SK-N-MC (cell line): ENCODE measurements at regions not wholly inside any gene's neighbourhood (a gene's known extent, or its start where the extent isn't known, plus 50 kb on each side); places are given as distances from the start of the nearest gene placed in this dataset.

Experiments used
- DNase-seq: peaks from one replicate; pipeline ENCODE4 v3.0.0-alpha.2; 2011; ENCODE audit warnings: low read depth, low spot score
- H3K27ac ChIP-seq: fragments of 200-600 bp; sonication (generic); 2 replicates; pipeline ENCODE4 v1.5.1; 2016; ENCODE audit warnings: mixed run types
- H3K36me3 ChIP-seq: fragments of 200-600 bp; sonication (generic); 2 replicates; pipeline ENCODE4 v1.6.1; 2017; ENCODE audit warnings: antibody characterized with exemption, low read length, mixed read lengths; ENCODE audit not compliant: insufficient read depth
- H3K4me3 ChIP-seq: fragments of 200-600 bp; sonication (generic); 2 replicates; pipeline ENCODE4 v1.5.1; 2016
- H3K9ac ChIP-seq: fragments of 200-600 bp; sonication (generic); 2 replicates; pipeline ENCODE4 v1.8.0; 2017; ENCODE audit warnings: mixed run types, mixed read lengths; ENCODE audit not compliant: insufficient read length
- H3K9me3 ChIP-seq: fragments of 200-600 bp; sonication (generic); 2 replicates; pipeline ENCODE4 v1.6.1; 2017; ENCODE audit warnings: low read depth, mild to moderate bottlenecking, antibody characterized with exemption, low read length, moderate library complexity, mixed read lengths
- EZH2 ChIP-seq: fragments of 200-600 bp; sonication (generic); IDR thresholded peaks from one replicate; pipeline ENCODE4 v1.6.1; 2017; ENCODE audit warnings: antibody characterized with exemption
- FOXP2 ChIP-seq: optimal IDR thresholded peaks from 2 replicates; pipeline ENCODE3; 2011; ENCODE audit warnings: mild to moderate bottlenecking, moderate library complexity; ENCODE audit not compliant: insufficient read depth; ENCODE audit errors: extremely low read length, control extremely low read depth
- POLR2AphosphoS5 ChIP-seq: IDR thresholded peaks from 2 replicates; pipeline ENCODE4 v1.6.1; 2012; ENCODE audit warnings: mild to moderate bottlenecking, low read depth, low read length, borderline replicate concordance

DNA sequence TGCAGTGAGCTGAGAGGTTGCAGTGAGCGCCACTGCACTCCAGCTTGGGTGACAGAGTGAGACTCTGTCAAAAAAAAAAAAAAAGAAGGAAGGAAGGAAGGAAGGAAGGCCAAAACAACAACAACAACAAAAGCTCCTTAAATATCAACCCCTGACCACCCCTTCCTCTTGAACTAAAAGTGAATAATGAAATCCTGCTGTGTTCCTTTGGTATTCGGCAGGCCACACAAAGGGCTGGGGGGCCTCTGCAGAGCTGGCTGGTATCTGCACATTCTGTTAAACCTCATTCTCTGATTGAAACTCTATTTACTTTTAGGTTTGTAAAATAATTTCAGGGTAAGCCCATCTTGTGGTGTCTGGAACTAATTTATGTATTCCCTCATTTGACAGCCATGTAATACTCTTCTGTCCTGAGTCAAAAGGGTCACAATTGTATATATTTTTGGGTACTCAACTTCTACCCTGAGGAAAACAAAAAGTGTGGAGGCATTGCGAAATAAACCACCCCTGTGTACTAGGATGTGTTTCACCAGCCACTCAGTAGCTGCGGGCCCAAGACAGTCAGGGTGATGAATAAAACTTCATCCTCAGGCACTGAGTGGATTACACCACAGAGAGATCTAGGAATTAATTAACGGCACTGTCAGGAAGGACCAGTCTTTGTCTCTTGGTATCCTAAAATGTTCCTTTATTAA is 446.4 kb upstream of the PFKP start:
- no peak overlapping the region for H3K4me3 ChIP-seq
- peak overlapping the region; percentile 50; the same call in 1 of the 2 replicates for H3K27ac ChIP-seq
- no peaks in the 10 kb centered on the region for H3K36me3 ChIP-seq
- DNase-seq: no peak
- TF ChIP-seq POLR2AphosphoS5 (no peak), EZH2 (no peak)
- H3K9me3 ChIP-seq: no peaks in the 10 kb centered on the region
- no peak overlapping the region for H3K9ac ChIP-seq

DNA sequence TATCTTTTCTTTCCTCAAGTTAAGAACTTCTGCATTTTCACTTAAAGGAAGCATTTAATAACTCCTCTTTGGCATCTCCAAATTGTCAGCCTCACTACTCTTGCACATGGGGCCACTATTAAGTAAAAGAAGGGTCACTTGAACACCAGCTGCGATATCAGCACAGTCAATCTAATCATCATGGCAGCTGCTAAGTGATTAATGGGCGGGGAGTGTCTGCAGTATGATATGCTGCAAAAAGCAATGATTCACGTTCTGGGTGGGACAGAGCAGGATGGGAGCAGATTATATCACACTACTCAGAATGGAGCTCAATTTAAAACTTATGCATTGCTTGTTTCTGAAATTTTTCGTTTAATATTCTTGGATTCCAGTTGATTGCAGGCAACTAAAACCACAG is 447.4 kb upstream of the PFKP start:
- Histone ChIP-seq H3K4me3 (no peak overlapping the region), H3K9ac (no peak overlapping the region), H3K27ac (no peak overlapping the region), H3K36me3 (no peaks in the 10 kb centered on the region), H3K9me3 (no peaks in the 10 kb centered on the region)
- DNase-seq: no peak
- TF ChIP-seq POLR2AphosphoS5: no peak
- TF ChIP-seq FOXP2: no peak
- no peak for TF ChIP-seq EZH2

DNA sequence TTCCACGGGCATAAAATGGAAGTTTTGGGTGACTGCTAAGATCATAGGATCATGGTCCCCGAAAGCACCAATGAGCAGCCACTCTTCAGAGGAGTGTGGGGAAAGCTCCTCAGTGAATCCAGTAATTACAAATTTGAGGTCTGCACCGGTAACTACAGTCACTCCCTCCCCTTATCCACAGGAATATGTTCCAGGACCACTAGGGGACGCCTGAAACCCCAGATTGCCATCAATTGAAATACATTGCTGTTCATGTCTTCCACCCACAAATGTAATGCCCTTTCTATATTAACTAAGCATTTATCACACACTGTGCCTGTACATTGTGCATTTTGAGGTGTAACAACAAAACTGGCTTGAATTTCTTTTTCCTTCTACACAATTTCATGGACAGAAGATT is 447.9 kb upstream of the PFKP start:
- Histone ChIP-seq H3K4me3 (no peak overlapping the region), H3K27ac (no peak overlapping the region), H3K9ac (no peak overlapping the region), H3K36me3 (no peaks in the 10 kb centered on the region), H3K9me3 (no peaks in the 10 kb centered on the region)
- TF ChIP-seq FOXP2 (no peak), POLR2AphosphoS5 (no peak), EZH2 (no peak)
- no peak for DNase-seq

DNA sequence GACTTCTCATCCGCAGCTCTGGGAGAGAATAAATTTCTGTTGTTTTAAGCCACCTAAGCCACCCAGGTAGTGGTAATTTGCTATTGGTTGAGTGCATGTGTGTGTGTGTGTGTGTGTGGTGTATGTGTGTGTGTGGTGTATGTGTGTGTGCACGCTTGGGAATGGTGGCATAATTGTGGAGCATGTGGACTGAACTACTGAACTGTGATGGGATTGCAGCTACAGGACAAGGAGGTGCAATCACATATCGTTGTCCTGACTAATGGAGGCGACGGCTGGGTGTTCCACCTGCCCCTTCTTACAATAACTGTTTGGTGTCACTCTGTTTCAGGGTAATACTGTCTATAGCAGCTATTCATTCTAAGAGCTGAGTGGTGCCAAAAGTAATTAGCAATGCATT is 448.7 kb upstream of the PFKP start:
- no peaks in the 10 kb centered on the region for H3K9me3 ChIP-seq
- DNase-seq: no peak
- H3K9ac ChIP-seq: no peak overlapping the region
- no peak overlapping the region for H3K4me3 ChIP-seq
- no peaks in the 10 kb centered on the region for H3K36me3 ChIP-seq
- TF ChIP-seq FOXP2 (no peak), POLR2AphosphoS5 (no peak), EZH2 (no peak)
- H3K27ac ChIP-seq: no peak overlapping the region

DNA sequence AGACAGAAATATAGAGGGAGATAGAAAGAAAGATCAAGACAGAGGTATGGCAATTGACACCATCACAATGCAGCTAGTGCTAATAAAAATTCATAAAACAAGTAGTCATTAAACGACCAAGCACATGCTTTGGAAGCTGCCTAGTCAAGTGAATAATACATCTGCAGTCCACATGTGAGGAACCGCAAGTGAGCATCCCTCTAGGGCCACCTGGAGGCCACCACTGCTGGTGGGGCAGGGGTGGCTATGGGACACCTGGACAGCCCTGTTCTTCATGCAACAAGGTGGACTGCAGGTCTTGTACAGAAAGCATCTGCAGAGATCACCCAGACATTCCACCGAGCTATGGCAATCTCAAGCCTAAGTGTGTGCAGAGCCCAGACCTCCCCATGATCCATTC is 451.1 kb upstream of the PFKP start:
- Histone ChIP-seq H3K4me3 (no peak overlapping the region), H3K9ac (no peak overlapping the region), H3K9me3 (no peaks in the 10 kb centered on the region), H3K27ac (no peak overlapping the region), H3K36me3 (no peaks in the 10 kb centered on the region)
- no peak for DNase-seq
- TF ChIP-seq POLR2AphosphoS5 (no peak), FOXP2 (no peak)

DNA sequence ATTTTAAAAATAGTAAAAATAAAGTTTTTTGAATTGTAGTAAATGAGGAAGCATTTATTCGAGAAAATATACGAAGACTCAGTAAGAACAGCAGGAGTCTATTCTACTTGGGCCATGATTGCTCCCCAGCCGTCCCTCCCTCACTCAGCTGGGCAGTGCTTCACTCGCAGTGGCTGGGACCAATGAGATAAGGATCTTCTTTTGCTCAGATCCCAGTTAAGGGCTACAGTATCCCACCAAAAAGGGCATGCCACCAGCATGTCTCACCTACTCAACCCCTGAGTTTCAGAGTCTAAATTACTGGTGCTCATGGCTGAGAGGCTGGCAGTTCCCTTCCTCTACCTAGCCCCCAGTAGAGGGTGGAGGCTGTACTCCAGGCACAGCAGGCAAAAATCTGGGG is 455.7 kb upstream of the PFKP start:
- H3K9ac ChIP-seq: no peak overlapping the region
- H3K9me3 ChIP-seq: no peaks in the 10 kb centered on the region
- no peak overlapping the region for H3K4me3 ChIP-seq
- DNase-seq: no peak
- no peak for TF ChIP-seq FOXP2
- TF ChIP-seq EZH2: no peak
- TF ChIP-seq POLR2AphosphoS5: no peak
- no peak overlapping the region for H3K27ac ChIP-seq
- H3K36me3 ChIP-seq: no peaks in the 10 kb centered on the region

DNA sequence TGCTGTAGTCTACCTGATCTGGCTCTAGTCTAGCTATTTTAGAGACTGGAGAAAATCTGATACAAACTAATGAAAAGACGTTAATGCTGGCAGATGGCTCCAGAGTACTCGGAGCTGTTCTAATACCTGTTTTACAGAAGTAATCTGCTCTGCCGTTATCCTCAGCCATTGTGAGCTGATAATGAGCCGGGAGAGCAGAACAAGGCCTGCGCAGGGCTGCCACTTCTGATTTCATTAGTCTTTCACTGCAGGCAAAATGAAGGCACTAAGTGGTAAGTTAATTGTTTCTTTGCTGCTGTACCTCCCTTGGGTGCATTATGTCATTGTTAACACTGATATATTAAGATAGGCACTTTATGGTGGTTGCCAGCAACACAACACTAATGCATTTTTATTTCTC is 456.4 kb upstream of the PFKP start:
- TF ChIP-seq EZH2: no peak
- TF ChIP-seq POLR2AphosphoS5: no peak
- TF ChIP-seq FOXP2: no peak
- Histone ChIP-seq H3K9me3 (no peaks in the 10 kb centered on the region), H3K9ac (no peak overlapping the region), H3K27ac (no peak overlapping the region), H3K4me3 (no peak overlapping the region), H3K36me3 (no peaks in the 10 kb centered on the region)
- no peak for DNase-seq

DNA sequence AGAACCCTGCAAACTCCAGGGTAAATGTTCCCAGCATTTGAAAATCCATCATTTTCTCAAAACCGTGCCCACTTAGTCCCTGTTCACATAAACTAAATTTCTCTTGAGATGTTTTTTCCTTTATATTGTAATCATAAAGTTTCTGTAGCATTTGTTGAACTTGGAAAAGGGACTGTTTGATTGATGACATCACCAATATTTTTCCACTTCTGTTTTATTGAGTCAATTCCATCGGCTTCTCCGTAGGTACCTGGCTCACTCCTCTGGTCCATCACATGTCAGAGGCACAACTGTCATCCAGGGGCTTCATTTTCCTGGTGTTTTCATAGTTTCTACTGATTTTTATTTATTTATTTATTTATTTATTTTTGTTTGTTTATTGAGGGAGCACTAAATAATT is 462.5 kb upstream of the PFKP start:
- H3K36me3 ChIP-seq: no peaks in the 10 kb centered on the region
- H3K4me3 ChIP-seq: no peak overlapping the region
- DNase-seq: no peak
- TF ChIP-seq EZH2: no peak
- TF ChIP-seq POLR2AphosphoS5: no peak
- no peak for TF ChIP-seq FOXP2
- no peak overlapping the region for H3K9ac ChIP-seq
- H3K9me3 ChIP-seq: no peaks in the 10 kb centered on the region
- H3K27ac ChIP-seq: no peak overlapping the region

DNA sequence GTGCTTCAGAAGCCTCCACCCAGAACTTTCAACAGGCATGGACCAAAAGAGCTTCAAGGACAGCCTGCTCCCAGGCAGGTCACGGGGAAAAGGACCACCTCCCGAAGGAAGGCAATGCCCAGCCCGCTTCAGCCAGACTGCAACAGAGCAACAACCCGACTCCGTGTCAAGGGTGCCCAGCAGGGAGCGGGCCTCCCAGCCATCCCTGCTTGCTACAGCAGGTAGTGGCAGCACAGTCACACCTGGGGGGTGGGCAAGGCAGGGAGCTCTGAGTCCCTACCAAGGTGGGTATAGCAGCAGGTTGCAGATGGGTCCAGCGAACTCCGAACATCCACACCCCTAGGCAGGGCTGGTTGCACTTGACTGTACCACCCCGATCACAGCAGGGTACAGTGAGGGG is 467.8 kb upstream of the PFKP start:
- Histone ChIP-seq H3K9me3 (no peaks in the 10 kb centered on the region), H3K9ac (no peak overlapping the region), H3K36me3 (no peaks in the 10 kb centered on the region), H3K4me3 (no peak overlapping the region), H3K27ac (no peak overlapping the region)
- no peak for TF ChIP-seq POLR2AphosphoS5
- TF ChIP-seq EZH2: no peak
- TF ChIP-seq FOXP2: no peak
- DNase-seq: no peak
